ENCODE measurements at regions not wholly inside any gene's neighbourhood (a gene's known extent, or its start where the extent isn't known, plus 50 kb on each side); places are given as distances from the start of the nearest gene placed in this dataset.

DNA sequence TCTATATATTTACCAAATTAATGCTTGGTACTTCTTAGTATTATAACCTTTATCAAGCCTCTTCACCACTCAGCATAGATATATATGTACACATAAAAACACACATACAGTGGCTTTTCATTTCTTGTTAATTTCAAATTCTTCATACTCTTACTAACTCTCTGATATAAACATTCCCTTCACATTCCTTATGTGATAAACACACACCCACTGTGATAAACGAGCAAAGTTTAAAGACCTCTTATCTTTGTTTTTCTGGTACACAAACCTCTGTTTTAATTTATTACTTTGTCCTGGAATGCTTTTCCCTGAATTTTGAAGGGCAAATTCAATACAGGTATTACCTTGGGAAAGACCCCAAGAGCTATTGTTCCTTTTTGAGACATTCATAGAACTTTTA is 379.1 kb upstream of the TMPRSS15 start:
- CTCF ChIA-PET, result no interaction called here
- DNase-seq (ENCODE audit: low read depth, low spot score), result no peak
- no peak overlapping the region for H3K27ac ChIP-seq (ENCODE audit: low read depth, low read length)
- H3K4me3 ChIP-seq (replicated peaks in 1 of 2; ENCODE audit: low read depth in 1 of 2, low read length in 2 of 2), result no peak overlapping the region
- H3K9ac ChIP-seq (ENCODE audit: low read length), result no peak overlapping the region
- no peaks in the 10 kb centered on the region for H3K4me1 ChIP-seq (ENCODE audit: control insufficient read depth in 1 of 2, insufficient read depth in 2 of 2, low read length in 2 of 2)
- H3K9me2 ChIP-seq (ENCODE audit: insufficient read depth), result no peaks in the 10 kb centered on the region
- H3K79me2 ChIP-seq (ENCODE audit: insufficient read depth, low read length), result no peaks in the 10 kb centered on the region
- RAD21 ChIA-PET (ENCODE audit: low non-redundant PET in 1 of 2, low total read pairs in 2 of 2, uncharacterized antibody in 2 of 2, unreplicated experiment in 2 of 2), result no interaction called here
- no peaks in the 10 kb centered on the region for H4K20me1 ChIP-seq (ENCODE audit: insufficient read depth)
- no peaks in the 10 kb centered on the region for H3K36me3 ChIP-seq (ENCODE audit: control insufficient read depth in 1 of 2, insufficient read depth in 2 of 2, low read length in 2 of 2)
- no TSS peak for BruUV-seq (replicated peaks)
- TF ChIP-seq MAX (IDR thresholded peaks at IDR 0.05) (no peak), ZFX (IDR thresholded peaks at IDR 0.05) (no peak), CEBPB (IDR thresholded peaks at IDR 0.05; ENCODE audit: low read depth) (no peak), EGR1 (IDR thresholded peaks at IDR 0.05; ENCODE audit: low read depth) (no peak), CTCF (IDR thresholded peaks at IDR 0.05 in 2 of 3, conservative IDR thresholded peaks at IDR 0.05 in 1 of 3; ENCODE audit: borderline replicate concordance in 1 of 3, insufficient read depth in 1 of 3, low read depth in 2 of 3, low read length in 2 of 3) (no peak), SRF (IDR thresholded peaks at IDR 0.05; ENCODE audit: low read depth) (no peak), SP1 (IDR thresholded peaks at IDR 0.05; ENCODE audit: low read depth) (no peak), POLR2A (IDR thresholded peaks at IDR 0.05; ENCODE audit: borderline replicate concordance, extremely low read depth, insufficient read depth, insufficient read length) (no peak), EZH2 (IDR thresholded peaks at IDR 0.05) (no peak), ZNF274 (IDR thresholded peaks at IDR 0.05; ENCODE audit: low read depth, low read length) (no peak), CBX3 (IDR thresholded peaks at IDR 0.05; ENCODE audit: low read depth) (no peak), EZH2phosphoT487 (IDR thresholded peaks at IDR 0.05; ENCODE audit: borderline replicate concordance) (no peak), RAD21 (IDR thresholded peaks at IDR 0.05; ENCODE audit: low read depth) (no peak), POLR2AphosphoS5 (IDR thresholded peaks at IDR 0.05; ENCODE audit: low read depth, low read length) (no peak), TCF7L2 (IDR thresholded peaks at IDR 0.05; ENCODE audit: borderline replicate concordance, extremely low read depth, insufficient read depth, insufficient read length) (no peak), SIN3A (IDR thresholded peaks at IDR 0.05; ENCODE audit: low read depth) (no peak)
- TF ChIP-seq, protein P1, sequence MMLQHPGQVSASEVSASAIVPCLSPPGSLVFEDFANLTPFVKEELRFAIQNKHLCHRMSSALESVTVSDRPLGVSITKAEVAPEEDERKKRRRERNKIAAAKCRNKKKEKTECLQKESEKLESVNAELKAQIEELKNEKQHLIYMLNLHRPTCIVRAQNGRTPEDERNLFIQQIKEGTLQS (IDR thresholded peaks at IDR 0.05), result no peak
- TF ChIP-seq, protein P2, sequence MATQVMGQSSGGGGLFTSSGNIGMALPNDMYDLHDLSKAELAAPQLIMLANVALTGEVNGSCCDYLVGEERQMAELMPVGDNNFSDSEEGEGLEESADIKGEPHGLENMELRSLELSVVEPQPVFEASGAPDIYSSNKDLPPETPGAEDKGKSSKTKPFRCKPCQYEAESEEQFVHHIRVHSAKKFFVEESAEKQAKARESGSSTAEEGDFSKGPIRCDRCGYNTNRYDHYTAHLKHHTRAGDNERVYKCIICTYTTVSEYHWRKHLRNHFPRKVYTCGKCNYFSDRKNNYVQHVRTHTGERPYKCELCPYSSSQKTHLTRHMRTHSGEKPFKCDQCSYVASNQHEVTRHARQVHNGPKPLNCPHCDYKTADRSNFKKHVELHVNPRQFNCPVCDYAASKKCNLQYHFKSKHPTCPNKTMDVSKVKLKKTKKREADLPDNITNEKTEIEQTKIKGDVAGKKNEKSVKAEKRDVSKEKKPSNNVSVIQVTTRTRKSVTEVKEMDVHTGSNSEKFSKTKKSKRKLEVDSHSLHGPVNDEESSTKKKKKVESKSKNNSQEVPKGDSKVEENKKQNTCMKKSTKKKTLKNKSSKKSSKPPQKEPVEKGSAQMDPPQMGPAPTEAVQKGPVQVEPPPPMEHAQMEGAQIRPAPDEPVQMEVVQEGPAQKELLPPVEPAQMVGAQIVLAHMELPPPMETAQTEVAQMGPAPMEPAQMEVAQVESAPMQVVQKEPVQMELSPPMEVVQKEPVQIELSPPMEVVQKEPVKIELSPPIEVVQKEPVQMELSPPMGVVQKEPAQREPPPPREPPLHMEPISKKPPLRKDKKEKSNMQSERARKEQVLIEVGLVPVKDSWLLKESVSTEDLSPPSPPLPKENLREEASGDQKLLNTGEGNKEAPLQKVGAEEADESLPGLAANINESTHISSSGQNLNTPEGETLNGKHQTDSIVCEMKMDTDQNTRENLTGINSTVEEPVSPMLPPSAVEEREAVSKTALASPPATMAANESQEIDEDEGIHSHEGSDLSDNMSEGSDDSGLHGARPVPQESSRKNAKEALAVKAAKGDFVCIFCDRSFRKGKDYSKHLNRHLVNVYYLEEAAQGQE (IDR thresholded peaks at IDR 0.05; ENCODE audit: low read depth), result no peak
- H2AFZ ChIP-seq (ENCODE audit: low read depth, low read length, poor library complexity, severe bottlenecking), result no peak overlapping the region
- H3K9me3 ChIP-seq (ENCODE audit: control insufficient read depth in 1 of 2, insufficient read depth in 1 of 2, low read depth in 1 of 2, low read length in 2 of 2), result peaks cover 4 to 8% of the 10 kb centered on the region in 2 experiments; a peak in 3 of 4 replicates
- intact Hi-C loops (cut with micrococcal nuclease), result no loop called here
- no peak overlapping the region for H3K4me2 ChIP-seq (ENCODE audit: low read length)
- H3K27me3 ChIP-seq (ENCODE audit: insufficient read depth, low read length), result no peaks in the 10 kb centered on the region
- POLR2A ChIA-PET, result no interaction called here
- ATAC-seq, result no peak

Data from HCT116 (cell line).